ENCODE measurements at regions not wholly inside any gene's neighbourhood (a gene's known extent, or its start where the extent isn't known, plus 50 kb on each side); places are given as distances from the start of the nearest gene placed in this dataset.

- DNase-seq (ENCODE audit: low spot score in 2 of 2), result no peak
- Histone ChIP-seq H3K27me3 (no peaks in the 10 kb centered on the region), H3K4me1 (no peaks in the 10 kb centered on the region), H3K4me3 (no peak overlapping the region), H3K9me3 (peaks cover 0 to 3% of the 10 kb centered on the region in 2 donors), H3K27ac (no peak overlapping the region), H3K36me3 (no peaks in the 10 kb centered on the region)
- intact Hi-C loops (cut with DNase I; ENCODE audit: low total_unique reads), result loop anchor here (5.0 kb wide), 1 partner anchor 57 kb away; no protein-coding TSS in a partner anchor
- TF ChIP-seq POLR2AphosphoS5 (IDR thresholded peaks at IDR 0.05), result no peak
- no peak for TF ChIP-seq POLR2A (IDR thresholded peaks at IDR 0.05)
- no peak for TF ChIP-seq CTCF (IDR thresholded peaks at IDR 0.05)
These were observed 149.0 kb downstream of the TMEM161B start for GRCh38 chr5:88119535-88120125.

DNA sequence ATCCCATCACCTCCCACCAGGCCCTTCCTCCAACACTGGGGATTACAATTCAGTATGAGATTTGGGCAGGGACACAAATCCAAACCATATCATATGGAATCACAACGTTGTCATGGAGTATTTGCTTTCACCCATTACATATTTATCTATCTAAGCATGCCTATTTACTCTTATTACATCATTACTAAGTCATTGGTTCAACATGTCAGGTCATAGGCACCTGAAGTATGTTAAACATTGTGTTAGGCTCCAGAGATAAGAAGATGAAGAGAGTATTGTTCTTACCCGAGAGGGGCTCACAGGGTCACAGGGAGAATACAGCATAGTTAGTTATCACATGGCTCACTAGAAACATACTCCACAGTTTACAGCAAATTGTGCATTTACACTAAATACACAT, 150.5 kb downstream of the TMEM161B start:
- no peak for DNase-seq (ENCODE audit: low spot score in 2 of 2)
- Histone ChIP-seq H3K4me1 (no peaks in the 10 kb centered on the region), H3K27me3 (no peaks in the 10 kb centered on the region), H3K4me3 (no peak overlapping the region), H3K9me3 (no peaks in the 10 kb centered on the region), H3K36me3 (no peaks in the 10 kb centered on the region), H3K27ac (no peak overlapping the region)
- TF ChIP-seq POLR2AphosphoS5 (IDR thresholded peaks at IDR 0.05), result no peak
- intact Hi-C loops (cut with DNase I; ENCODE audit: low total_unique reads), result loop anchor here (5.0 kb wide), 1 partner anchor 56 kb away; no protein-coding TSS in a partner anchor

DNA sequence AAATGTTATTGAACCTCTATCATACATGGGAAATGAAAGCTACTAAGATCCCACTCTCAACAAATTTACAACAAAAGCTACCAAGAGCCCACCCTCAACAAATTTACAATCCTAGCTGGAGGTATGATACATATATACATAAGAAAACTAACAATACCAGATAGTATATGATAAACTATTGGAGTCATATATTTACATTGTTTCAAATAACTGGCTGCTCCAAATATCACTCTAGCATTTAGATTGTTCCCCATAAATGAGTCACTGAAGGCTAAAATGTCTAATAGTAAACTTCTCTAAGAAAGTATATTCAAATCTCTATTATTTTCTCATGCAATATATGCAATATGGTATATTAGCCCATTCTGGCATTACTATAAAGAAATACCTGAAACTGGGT, 151.1 kb downstream of the TMEM161B start:
- intact Hi-C loops (cut with DNase I; ENCODE audit: low total_unique reads), result loop anchor here (5.0 kb wide), 1 partner anchor 55 kb away; no protein-coding TSS in a partner anchor
- H3K27me3 ChIP-seq, result no peaks in the 10 kb centered on the region
- no peak for TF ChIP-seq POLR2A (IDR thresholded peaks at IDR 0.05)
- no peak for TF ChIP-seq CTCF (IDR thresholded peaks at IDR 0.05)
- no peak for TF ChIP-seq POLR2AphosphoS5 (IDR thresholded peaks at IDR 0.05)

GRCh38 chr5:88116396-88116795, 152.2 kb downstream of the TMEM161B start:
- H3K27me3 ChIP-seq, result no peaks in the 10 kb centered on the region
- intact Hi-C loops (cut with DNase I; ENCODE audit: low total_unique reads), result loop anchor here (5.0 kb wide), 1 partner anchor 54 kb away; no protein-coding TSS in a partner anchor
- no peak for TF ChIP-seq CTCF (IDR thresholded peaks at IDR 0.05)
- no peak for TF ChIP-seq POLR2AphosphoS5 (IDR thresholded peaks at IDR 0.05)
- no peak for TF ChIP-seq POLR2A (IDR thresholded peaks at IDR 0.05)
- H3K9me3 ChIP-seq, result no peaks in the 10 kb centered on the region
- H3K36me3 ChIP-seq, result no peaks in the 10 kb centered on the region
- H3K4me1 ChIP-seq, result no peaks in the 10 kb centered on the region
- no peak overlapping the region for H3K27ac ChIP-seq
- DNase-seq (ENCODE audit: low spot score in 2 of 2), result no peak
- no peak overlapping the region for H3K4me3 ChIP-seq

More for the DNA sequence above, 151.1 kb downstream of the TMEM161B start:
- no peaks in the 10 kb centered on the region for H3K4me1 ChIP-seq
- no peak overlapping the region for H3K27ac ChIP-seq
- DNase-seq (ENCODE audit: low spot score in 2 of 2), result no peak
- H3K9me3 ChIP-seq, result no peaks in the 10 kb centered on the region
- no peak overlapping the region for H3K4me3 ChIP-seq
- no peaks in the 10 kb centered on the region for H3K36me3 ChIP-seq

GRCh38 chr5:88115211-88115610, 153.4 kb downstream of the TMEM161B start:
- no peak for TF ChIP-seq CTCF (IDR thresholded peaks at IDR 0.05)
- TF ChIP-seq POLR2A (IDR thresholded peaks at IDR 0.05), result no peak
- TF ChIP-seq POLR2AphosphoS5 (IDR thresholded peaks at IDR 0.05), result no peak
- no peaks in the 10 kb centered on the region for H3K4me1 ChIP-seq
- H3K36me3 ChIP-seq, result no peaks in the 10 kb centered on the region
- H3K9me3 ChIP-seq, result no peaks in the 10 kb centered on the region
- intact Hi-C loops (cut with DNase I; ENCODE audit: low total_unique reads), result loop anchor here (5.0 kb wide), 1 partner anchor 53 kb away; no protein-coding TSS in a partner anchor
- no peak overlapping the region for H3K27ac ChIP-seq
- DNase-seq (ENCODE audit: low spot score in 2 of 2), result no peak
- no peaks in the 10 kb centered on the region for H3K27me3 ChIP-seq
- no peak overlapping the region for H3K4me3 ChIP-seq

All from breast epithelium (tissue), 4 donors.